GM21825 (cell line): ENCODE measurements at regions not wholly inside any gene's neighbourhood (a gene's known extent, or its start where the extent isn't known, plus 50 kb on each side); places are given as distances from the start of the nearest gene placed in this dataset.
"Not testable (repeated sequence)": the region's sequence is repeated elsewhere in the genome, so short reads cannot be mapped to it uniquely, and the experiment has no call there.

Experiments used
- ATAC-seq: cut with Tn5 transposase; IDR thresholded peaks from one replicate; pipeline ENCODE4 v1.9.1; 2021; ENCODE audit warnings: mild to moderate bottlenecking, moderate library complexity; ENCODE audit not compliant: unreplicated experiment

GRCh38 chr16:51237861-51238378 is 86.8 kb upstream of the SALL1 start:
- no peak for ATAC-seq

GRCh38 chr16:51237207-51237606 is 86.1 kb upstream of the SALL1 start:
- no peak for ATAC-seq

GRCh38 chr16:51236583-51236982 is 85.5 kb upstream of the SALL1 start:
- no peak for ATAC-seq

GRCh38 chr16:51231702-51232101 is 80.6 kb upstream of the SALL1 start:
- ATAC-seq, result no peak

- not testable (repeated sequence) for ATAC-seq
Observed at GRCh38 chr16:51230035-51230434, 79.0 kb upstream of the SALL1 start.

GRCh38 chr16:51228097-51228659 is 77.1 kb upstream of the SALL1 start:
- no peak for ATAC-seq

- no peak for ATAC-seq
Observed at GRCh38 chr16:51225878-51226277, 74.8 kb upstream of the SALL1 start.

- ATAC-seq, result no peak
Observed at GRCh38 chr16:51224317-51224716, 73.2 kb upstream of the SALL1 start.

GRCh38 chr16:51222016-51222415 is 70.9 kb upstream of the SALL1 start:
- ATAC-seq, result no peak

- ATAC-seq, result no peak
Observed at GRCh38 chr16:51211148-51211547, 60.1 kb upstream of the SALL1 start.

GRCh38 chr16:51210087-51210486 is 59.0 kb upstream of the SALL1 start:
- ATAC-seq, result no peak

- ATAC-seq, result no peak
Observed at GRCh38 chr16:51201604-51202003, 50.5 kb upstream of the SALL1 start.
